Duodenal mucosa (tissue), 2 donors: ENCODE measurements at regions not wholly inside any gene's neighbourhood (a gene's known extent, or its start where the extent isn't known, plus 50 kb on each side); places are given as distances from the start of the nearest gene placed in this dataset.

ENCODE experiments used
- H3K27ac ChIP-seq: one replicate; pipeline ENCODE4 v1.7.0; 2013; ENCODE audit warnings: low read depth, low read length
- H3K27me3 ChIP-seq, 2 donors: one replicate each; pipeline ENCODE4 v1.7.0; 2013; ENCODE audit warnings: low read length in 2 of 2, control low read depth in 1 of 2; ENCODE audit not compliant: insufficient read depth in 2 of 2, control insufficient read depth in 1 of 2
- H3K36me3 ChIP-seq, 2 donors: one replicate each; pipeline ENCODE4 v1.7.0; 2013; ENCODE audit warnings: low read length in 2 of 2, control low read depth in 1 of 2; ENCODE audit not compliant: insufficient read depth in 2 of 2, control insufficient read depth in 1 of 2
- H3K4me1 ChIP-seq, 2 donors: one replicate each; pipeline ENCODE4 v1.7.0; 2013; ENCODE audit warnings: low read length in 2 of 2, control low read depth in 1 of 2; ENCODE audit not compliant: insufficient read depth in 2 of 2, control insufficient read depth in 1 of 2
- H3K4me3 ChIP-seq, 2 donors: one replicate each; pipeline ENCODE4 v1.7.0; 2013; ENCODE audit warnings: low read length in 2 of 2, low read depth in 1 of 2
- H3K9ac ChIP-seq, 2 donors: one replicate each; pipeline ENCODE4 v1.7.0; 2013; ENCODE audit warnings: low read length in 2 of 2, low read depth in 1 of 2
- H3K9me3 ChIP-seq, 2 donors: one replicate each; pipeline ENCODE4 v1.7.0; 2013; ENCODE audit warnings: low read length in 2 of 2, control low read depth in 1 of 2; ENCODE audit not compliant: control insufficient read depth in 1 of 2

- no peak overlapping the region for H3K9ac ChIP-seq
- no peaks in the 10 kb centered on the region for H3K27me3 ChIP-seq
- no peak overlapping the region for H3K4me3 ChIP-seq
- H3K4me1 ChIP-seq: no peaks in the 10 kb centered on the region
- no peaks in the 10 kb centered on the region for H3K36me3 ChIP-seq
- H3K27ac ChIP-seq: no peak overlapping the region
- no peaks in the 10 kb centered on the region for H3K9me3 ChIP-seq
Observed at GRCh38 chr6:113558966-113559365, 298.2 kb upstream of the MARCKS start.

- Histone ChIP-seq H3K36me3 (no peaks in the 10 kb centered on the region), H3K9me3 (no peaks in the 10 kb centered on the region), H3K4me1 (no peaks in the 10 kb centered on the region), H3K27me3 (no peaks in the 10 kb centered on the region), H3K9ac (no peak overlapping the region), H3K27ac (no peak overlapping the region), H3K4me3 (no peak overlapping the region)
Observed at GRCh38 chr6:113560376-113560775, 296.8 kb upstream of the MARCKS start.

GRCh38 chr6:113560908-113561307, 296.2 kb upstream of the MARCKS start:
- Histone ChIP-seq H3K9me3 (no peaks in the 10 kb centered on the region), H3K27ac (no peak overlapping the region), H3K27me3 (no peaks in the 10 kb centered on the region), H3K36me3 (no peaks in the 10 kb centered on the region), H3K4me1 (no peaks in the 10 kb centered on the region), H3K4me3 (no peak overlapping the region), H3K9ac (no peak overlapping the region)

DNA sequence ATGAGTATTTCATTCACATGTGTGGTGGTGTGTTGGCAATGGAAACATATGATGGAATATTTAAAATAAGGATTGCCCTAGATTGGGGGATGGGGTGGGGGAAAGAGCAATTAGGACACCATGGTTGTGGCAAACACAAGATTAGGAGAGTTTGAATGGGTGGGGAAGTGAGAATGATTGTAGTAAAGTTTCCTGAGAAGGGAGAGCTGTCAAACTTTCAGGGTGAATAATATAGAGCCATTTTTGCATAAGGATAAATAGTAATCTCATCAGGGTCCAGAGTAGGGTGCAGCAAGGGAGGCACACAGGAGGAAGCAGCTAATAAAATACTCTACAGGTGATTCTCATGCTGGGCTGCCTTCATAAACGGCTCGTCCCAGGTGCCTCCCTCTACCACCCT, 294.9 kb upstream of the MARCKS start:
- no peaks in the 10 kb centered on the region for H3K27me3 ChIP-seq
- H3K4me3 ChIP-seq: no peak overlapping the region
- no peaks in the 10 kb centered on the region for H3K9me3 ChIP-seq
- H3K36me3 ChIP-seq: no peaks in the 10 kb centered on the region
- H3K9ac ChIP-seq: no peak overlapping the region
- no peak overlapping the region for H3K27ac ChIP-seq
- no peaks in the 10 kb centered on the region for H3K4me1 ChIP-seq

DNA sequence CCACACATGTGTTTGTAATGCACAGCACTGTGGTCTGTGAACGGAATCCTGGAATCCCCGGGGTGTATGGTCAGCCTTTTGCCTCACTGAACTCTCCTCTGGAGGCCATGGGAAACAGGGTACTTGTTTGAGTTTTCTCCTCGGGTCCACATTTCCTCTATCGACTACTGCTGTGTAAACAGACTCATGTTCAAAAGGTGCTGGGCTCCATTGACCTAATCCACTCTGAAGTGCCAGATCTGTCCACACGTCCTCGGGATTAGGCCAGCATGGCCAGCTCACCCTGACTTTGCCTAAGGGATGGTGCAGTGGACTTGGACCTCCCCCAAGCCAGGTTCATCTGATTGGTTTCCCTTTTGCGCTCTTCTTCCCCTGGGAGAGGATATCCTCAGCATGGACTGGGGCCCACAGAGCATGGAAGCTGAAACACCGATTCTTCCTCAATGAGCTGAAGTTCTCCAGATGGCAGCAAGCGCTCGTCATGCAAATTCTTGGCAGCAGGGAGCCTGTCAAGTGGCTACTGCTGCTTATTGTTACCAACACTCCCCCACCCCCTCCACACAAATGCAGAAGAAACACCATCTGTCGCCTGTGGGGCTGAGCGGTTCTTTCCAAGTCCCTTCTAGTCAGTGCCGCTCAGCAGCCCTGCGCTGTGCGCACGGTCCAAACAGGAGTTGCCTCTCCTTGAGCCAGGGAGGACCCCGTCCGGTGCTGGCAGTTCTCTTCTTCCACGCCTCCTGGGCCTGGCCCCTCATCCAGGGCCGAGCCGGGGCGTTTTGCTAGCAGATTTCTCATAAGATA, 292.6 kb upstream of the MARCKS start:
- Histone ChIP-seq H3K4me1 (no peaks in the 10 kb centered on the region), H3K27me3 (no peaks in the 10 kb centered on the region), H3K36me3 (no peaks in the 10 kb centered on the region), H3K4me3 (peak overlapping the region; percentile 31 to 40), H3K27ac (peak overlapping the region; percentile 30), H3K9ac (no peak overlapping the region), H3K9me3 (no peaks in the 10 kb centered on the region)

GRCh38 chr6:113565306-113565705, 291.8 kb upstream of the MARCKS start:
- Histone ChIP-seq H3K9ac (no peak overlapping the region), H3K9me3 (no peaks in the 10 kb centered on the region), H3K27me3 (no peaks in the 10 kb centered on the region), H3K4me1 (no peaks in the 10 kb centered on the region), H3K27ac (no peak overlapping the region), H3K36me3 (no peaks in the 10 kb centered on the region), H3K4me3 (peak overlapping the region in 1 of 2 donors; percentile 40)

GRCh38 chr6:113570161-113570560, 287.0 kb upstream of the MARCKS start:
- Histone ChIP-seq H3K27me3 (no peaks in the 10 kb centered on the region), H3K4me3 (no peak overlapping the region), H3K27ac (no peak overlapping the region), H3K9me3 (no peaks in the 10 kb centered on the region), H3K4me1 (no peaks in the 10 kb centered on the region), H3K36me3 (no peaks in the 10 kb centered on the region), H3K9ac (no peak overlapping the region)

DNA sequence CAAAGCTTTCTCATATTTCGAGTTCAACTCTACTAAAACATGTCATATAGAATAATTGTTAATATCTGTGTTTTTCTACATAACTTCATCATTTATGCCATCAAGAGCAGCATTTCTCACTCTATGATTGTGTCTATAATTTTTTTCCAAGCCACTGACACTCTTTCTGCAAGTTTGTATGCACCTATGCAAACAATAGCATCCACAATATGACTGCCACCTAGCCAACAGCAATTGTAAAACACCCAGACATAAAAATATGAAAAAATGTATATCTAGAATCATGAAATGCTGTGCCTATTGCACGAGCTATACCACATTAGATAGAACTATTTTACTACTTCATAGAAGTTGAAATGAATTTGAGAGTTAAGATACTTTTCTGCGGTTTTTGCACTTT, 286.5 kb upstream of the MARCKS start:
- Histone ChIP-seq H3K36me3 (no peaks in the 10 kb centered on the region), H3K27me3 (no peaks in the 10 kb centered on the region), H3K9me3 (no peaks in the 10 kb centered on the region), H3K27ac (no peak overlapping the region), H3K4me1 (no peaks in the 10 kb centered on the region), H3K4me3 (no peak overlapping the region), H3K9ac (no peak overlapping the region)

DNA sequence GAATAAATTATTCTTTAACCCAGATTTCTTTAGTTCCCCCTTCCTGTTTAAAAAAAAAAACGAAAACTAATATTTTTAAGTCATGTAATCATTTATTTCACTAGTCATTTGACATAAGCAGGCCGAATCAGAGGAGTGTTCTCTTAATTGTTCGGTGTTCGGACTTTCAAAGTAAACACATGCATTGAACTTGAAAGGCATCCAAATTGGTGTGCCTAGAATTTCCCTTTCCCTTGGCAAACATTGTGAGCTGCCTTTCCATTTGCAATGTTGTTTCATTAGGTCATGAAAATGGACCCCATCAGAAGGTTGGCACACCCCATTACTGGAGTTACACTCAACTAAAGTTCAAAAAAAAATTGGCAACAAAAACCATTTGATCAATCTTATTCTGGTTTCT, 283.0 kb upstream of the MARCKS start:
- no peak overlapping the region for H3K4me3 ChIP-seq
- peaks cover 0 to 7% of the 10 kb centered on the region in 2 donors for H3K9me3 ChIP-seq
- no peaks in the 10 kb centered on the region for H3K4me1 ChIP-seq
- no peaks in the 10 kb centered on the region for H3K27me3 ChIP-seq
- no peak overlapping the region for H3K27ac ChIP-seq
- H3K9ac ChIP-seq: no peak overlapping the region
- H3K36me3 ChIP-seq: no peaks in the 10 kb centered on the region

GRCh38 chr6:113576310-113576709, 280.8 kb upstream of the MARCKS start:
- Histone ChIP-seq H3K9ac (no peak overlapping the region), H3K4me3 (no peak overlapping the region), H3K9me3 (peaks cover 0 to 7% of the 10 kb centered on the region in 2 donors), H3K36me3 (no peaks in the 10 kb centered on the region), H3K27ac (no peak overlapping the region), H3K4me1 (no peaks in the 10 kb centered on the region), H3K27me3 (no peaks in the 10 kb centered on the region)
